HG02588 (cell line): ENCODE measurements at regions not wholly inside any gene's neighbourhood (a gene's known extent, or its start where the extent isn't known, plus 50 kb on each side); places are given as distances from the start of the nearest gene placed in this dataset.

Experiments used
- ATAC-seq: cut with Tn5 transposase; IDR thresholded peaks from one replicate; pipeline ENCODE4 v1.9.1; 2021; ENCODE audit warnings: mild to moderate bottlenecking, moderate library complexity; ENCODE audit not compliant: unreplicated experiment

DNA sequence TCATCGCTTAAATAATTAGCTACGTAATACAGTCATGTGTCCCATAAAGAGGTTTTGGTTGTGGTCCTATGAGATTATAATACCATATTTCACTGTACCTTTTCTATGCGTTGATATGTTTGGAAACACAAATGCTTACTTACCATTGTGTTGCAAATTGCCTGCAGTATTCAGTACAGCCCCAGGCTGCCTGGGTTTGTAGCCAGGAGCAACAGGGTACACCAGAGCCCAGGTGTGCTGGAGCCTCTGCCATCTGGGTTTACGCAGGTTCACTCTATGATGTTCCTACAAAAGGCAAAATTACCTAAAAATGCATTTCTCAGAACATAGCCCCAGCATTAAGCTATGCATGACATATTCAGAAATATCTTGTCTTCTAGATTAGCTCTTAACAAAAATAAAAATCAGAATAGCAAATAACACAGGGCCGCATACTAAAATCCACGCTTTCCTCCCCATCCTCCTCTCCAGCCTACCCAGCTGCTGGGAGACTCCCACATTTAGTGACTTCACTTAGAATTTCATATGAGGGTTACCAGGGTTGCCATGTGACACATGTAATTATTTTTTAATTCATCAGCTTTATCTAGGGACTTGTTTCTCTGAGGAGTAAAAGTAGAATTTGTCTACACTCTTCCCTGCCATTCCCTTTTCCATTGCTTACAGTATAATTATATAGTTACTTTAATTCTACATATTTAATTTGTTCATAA, 559.0 kb upstream of the ADARB2 start:
- ATAC-seq: no peak

DNA sequence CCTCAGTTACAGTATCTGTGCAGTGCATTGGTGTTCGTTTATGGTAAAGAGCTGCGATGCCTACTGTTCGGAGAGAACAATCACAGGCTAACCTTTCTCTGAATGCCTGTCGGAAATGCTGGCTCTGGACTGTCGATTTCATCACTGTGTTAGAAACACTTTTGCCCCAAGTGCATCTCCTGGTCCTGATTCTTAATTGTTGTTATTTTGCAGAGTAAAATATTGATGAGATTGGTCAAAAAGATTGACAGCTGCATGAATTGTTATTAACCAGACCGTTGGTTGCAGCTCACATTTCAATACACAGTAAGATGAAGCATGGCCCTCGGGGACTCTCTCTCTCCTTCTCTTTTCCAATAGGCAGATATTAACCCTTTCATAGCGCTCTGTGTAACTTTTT, 557.4 kb upstream of the ADARB2 start:
- no peak for ATAC-seq

GRCh38 chr10:2284071-2284470, 546.7 kb upstream of the ADARB2 start:
- no peak for ATAC-seq

DNA sequence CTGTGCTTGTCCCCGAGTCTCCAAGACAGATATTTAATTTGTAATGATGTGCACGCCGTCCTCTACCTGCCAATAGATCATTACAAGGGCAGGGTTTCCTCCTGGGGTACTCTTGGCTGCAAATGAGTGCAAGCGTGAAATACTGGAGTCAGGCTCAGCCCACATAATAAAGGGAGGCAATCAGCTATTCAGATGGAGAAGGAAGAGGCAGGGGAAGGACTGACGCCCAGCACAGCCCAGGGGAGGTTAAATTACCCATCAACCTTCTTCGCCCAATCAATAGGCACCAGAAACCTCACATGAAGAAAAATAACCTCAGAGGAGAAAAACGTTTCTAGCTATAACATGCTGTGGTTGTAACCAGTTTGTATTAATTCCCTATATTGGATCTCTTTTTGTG, 544.9 kb upstream of the ADARB2 start:
- ATAC-seq: no peak

DNA sequence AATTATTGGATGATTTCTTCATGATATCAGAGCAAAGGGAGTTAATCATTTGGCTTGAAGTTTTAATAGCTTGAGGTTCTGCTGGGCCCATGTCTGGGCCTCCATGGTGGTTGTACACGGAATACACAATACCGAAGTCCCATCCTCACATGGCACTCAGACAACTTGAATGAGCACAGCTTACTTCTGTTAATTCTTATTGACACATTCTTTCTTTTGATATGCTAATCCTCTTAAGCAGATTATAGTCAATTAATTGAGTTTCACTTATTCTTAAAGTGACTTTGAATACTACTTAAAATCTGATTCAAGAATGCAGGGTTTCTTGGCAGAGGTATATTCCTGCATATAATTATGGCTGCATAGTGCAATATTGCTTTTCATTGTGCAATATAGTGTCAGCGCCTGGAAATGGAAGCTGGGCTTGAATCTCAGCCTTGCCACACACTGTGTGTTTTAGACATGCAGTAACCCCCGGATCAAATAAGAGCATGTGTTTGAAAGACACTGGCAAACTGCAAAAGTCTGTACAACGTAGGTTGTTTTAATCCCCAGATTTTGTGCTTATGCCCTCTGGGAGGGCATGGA, 543.5 kb upstream of the ADARB2 start:
- ATAC-seq: no peak

DNA sequence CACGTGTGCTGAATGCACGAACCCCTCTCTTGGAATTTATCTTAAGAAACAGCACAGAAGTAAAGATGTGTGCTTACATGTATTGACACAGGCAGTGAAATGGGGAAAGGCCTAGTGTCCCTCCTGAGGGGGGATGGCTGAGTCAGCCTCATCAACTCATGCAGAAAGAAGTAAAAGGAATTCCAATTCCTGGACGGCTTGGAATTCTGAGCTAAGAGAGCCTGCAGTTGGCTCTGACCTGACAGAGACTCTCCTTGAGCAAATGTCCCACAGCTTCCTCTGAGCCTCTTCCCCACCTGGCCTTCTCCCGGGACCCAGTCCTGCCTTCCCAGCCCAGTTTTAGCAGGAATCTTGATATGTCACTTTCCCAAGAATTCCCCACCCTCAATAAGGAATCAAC, 542.4 kb upstream of the ADARB2 start:
- ATAC-seq: no peak

DNA sequence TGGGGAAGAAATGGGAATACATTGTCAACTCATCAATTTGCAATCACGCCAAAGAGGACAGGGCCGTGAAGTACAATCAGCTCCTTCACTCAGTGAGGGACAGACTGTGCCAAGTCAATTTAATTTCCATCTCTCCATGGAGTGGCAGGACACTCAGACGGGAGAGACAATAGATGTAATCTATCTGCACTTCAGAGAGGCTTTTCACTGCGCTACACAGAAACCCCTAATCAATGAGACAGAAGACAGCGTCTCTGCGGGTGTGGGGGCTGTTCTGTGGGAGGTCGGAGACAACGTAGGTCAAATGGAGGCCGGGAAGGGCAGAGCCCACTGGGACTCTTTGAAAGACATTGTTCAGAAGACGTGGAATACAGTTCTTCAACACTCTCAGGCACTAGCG, 541.0 kb upstream of the ADARB2 start:
- no peak for ATAC-seq

- ATAC-seq: no peak
These were observed 526.2 kb upstream of the ADARB2 start for GRCh38 chr10:2263561-2263960.

- no peak for ATAC-seq
These were observed 525.6 kb upstream of the ADARB2 start for GRCh38 chr10:2262878-2263277.

- ATAC-seq: no peak
These were observed 525.0 kb upstream of the ADARB2 start for GRCh38 chr10:2262333-2262732.

- no peak for ATAC-seq
These were observed 518.9 kb upstream of the ADARB2 start for GRCh38 chr10:2256241-2256640.

DNA sequence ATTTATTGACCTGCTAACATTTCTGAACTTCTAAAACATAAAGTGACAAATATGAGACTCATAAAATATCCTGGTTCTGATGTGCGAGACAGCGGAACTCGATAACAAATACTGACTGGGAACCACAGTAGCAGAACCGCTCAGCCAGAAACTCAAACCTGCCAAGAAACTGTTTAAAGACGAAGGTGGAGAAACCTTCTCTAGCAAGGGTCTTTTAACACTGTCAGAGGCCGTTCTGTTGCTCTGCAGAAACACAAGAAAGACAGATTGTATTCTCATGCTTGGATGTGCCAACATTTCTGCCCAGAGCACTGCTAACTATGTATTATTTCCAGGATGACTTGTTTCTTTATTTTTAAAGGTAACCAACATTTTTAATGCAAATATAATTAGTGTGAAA, 514.8 kb upstream of the ADARB2 start:
- ATAC-seq: no peak

DNA sequence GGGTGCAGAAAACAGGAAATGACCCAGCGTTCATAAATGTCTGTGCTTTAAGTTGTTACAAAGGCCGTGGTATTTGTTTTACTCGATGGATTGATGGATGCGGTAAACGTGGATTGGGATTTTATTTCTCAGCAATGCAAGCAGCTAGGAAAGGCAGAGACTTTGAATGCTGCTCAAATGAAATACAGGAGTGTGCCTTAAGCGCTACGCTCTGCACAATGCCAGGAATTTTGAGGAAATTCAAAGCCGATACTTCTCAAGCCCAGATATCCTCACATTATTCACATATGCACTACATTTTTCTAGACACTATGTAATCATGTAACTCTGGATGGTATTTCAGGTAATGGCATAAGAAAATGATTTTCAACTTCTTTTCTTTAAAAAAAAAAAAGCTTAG, 514.3 kb upstream of the ADARB2 start:
- no peak for ATAC-seq

- ATAC-seq: no peak
These were observed 509.4 kb upstream of the ADARB2 start for GRCh38 chr10:2246747-2247146.

- no peak for ATAC-seq
These were observed 508.3 kb upstream of the ADARB2 start for GRCh38 chr10:2245580-2245979.

DNA sequence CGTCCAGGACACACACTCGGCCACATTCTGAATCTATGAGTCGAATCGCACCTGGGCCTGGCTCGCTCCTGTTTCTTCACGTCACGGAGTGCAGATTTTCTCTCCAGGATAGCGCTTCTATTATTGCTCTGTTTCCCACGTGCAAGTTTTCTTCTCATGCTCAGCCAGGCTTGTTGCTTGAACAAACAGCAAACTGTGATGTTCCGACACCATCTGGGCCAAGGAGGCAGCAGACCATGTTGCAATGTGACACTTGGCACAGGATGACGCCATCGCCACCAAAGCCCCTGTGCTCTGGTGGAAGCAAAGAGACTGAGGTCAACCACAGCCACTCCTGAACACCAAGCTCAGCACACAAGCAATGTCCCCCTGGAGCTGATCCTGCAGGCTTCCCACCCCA, 507.1 kb upstream of the ADARB2 start:
- no peak for ATAC-seq

DNA sequence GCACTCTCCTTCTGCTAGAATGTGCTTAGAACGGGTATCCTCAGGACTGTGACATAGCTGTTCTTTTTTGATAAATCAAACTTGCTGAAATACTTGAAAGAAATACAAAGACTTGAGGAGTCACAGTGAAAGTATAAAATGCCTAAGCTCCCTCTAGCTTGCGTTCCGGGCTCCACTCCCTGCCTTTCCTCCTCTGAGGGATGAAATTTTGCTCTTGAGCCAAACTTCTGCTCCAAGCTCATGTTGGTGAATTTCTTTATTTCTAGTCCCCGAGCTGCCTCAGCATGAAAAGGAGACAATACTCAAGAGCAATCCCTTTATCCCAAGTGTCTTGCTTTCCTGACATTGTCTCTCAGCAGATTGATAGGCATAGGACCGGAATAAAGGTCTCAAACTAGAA, 499.6 kb upstream of the ADARB2 start:
- ATAC-seq: no peak

- ATAC-seq: no peak
These were observed 495.2 kb upstream of the ADARB2 start for GRCh38 chr10:2232479-2232878.

DNA sequence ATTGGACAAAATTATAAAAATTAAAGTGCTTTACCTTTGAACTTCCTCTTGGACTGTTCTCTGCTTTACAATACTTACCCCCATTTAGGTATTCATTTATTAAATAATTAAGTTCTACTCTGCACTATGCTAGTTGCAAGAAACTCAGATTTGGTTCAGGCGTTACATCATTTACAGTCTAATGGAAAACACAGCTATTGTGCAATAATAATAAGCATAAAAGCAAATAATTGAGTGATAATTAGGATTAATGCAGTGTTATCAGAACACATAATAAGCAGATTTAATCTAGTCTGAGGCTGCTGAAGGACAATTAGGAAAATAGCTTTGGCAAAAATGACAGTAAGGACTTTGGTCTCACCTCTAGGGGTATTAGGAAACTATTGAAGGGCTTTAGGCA, 493.2 kb upstream of the ADARB2 start:
- no peak for ATAC-seq

GRCh38 chr10:2228320-2228901, 491.1 kb upstream of the ADARB2 start:
- ATAC-seq: no peak

GRCh38 chr10:2225609-2226008, 488.3 kb upstream of the ADARB2 start:
- ATAC-seq: no peak

- no peak for ATAC-seq
These were observed 486.4 kb upstream of the ADARB2 start for GRCh38 chr10:2223548-2224320.
